Uterus (tissue), 3 donors: ENCODE measurements at regions not wholly inside any gene's neighbourhood (a gene's known extent, or its start where the extent isn't known, plus 50 kb on each side); places are given as distances from the start of the nearest gene placed in this dataset.
A peak's percentile ranks its signal among the peaks of the same experiment; 100 is the strongest.

Experiments
- DNase-seq, 2 donors: peaks; one replicate each; pipeline ENCODE4 v3.0.0-alpha.2; 2019 to 2020
- H3K27ac ChIP-seq, 2 donors: fragments of 200-600 bp; sonication (generic); 1 replicate in 1 of 2; 2 replicates in 1 of 2; pipeline ENCODE4 v1.5.1; 2016 to 2018
- H3K27me3 ChIP-seq, 2 donors: fragments of 200-600 bp; sonication (generic); one replicate each; pipeline ENCODE4 v1.5.1; 2018 to 2019; ENCODE audit warnings: control low read depth in 1 of 2
- H3K36me3 ChIP-seq, 2 donors: fragments of 200-600 bp; sonication (generic); one replicate each; pipeline ENCODE4 v1.5.1; 2019; ENCODE audit warnings: control low read depth in 1 of 2
- H3K4me1 ChIP-seq, 2 donors: fragments of 200-600 bp; sonication (generic); one replicate each; pipeline ENCODE4 v1.5.1; 2018 to 2019; ENCODE audit warnings: control low read depth in 1 of 2
- H3K4me3 ChIP-seq, 2 donors: fragments of 200-600 bp; sonication (generic); 1 replicate in 1 of 2; 2 replicates in 1 of 2; pipeline ENCODE4 v1.5.1; 2018 to 2019; ENCODE audit warnings: mild to moderate bottlenecking in 1 of 2
- H3K9me3 ChIP-seq, 2 donors: fragments of 200-600 bp; sonication (generic); one replicate each; pipeline ENCODE4 v1.5.1; 2019; ENCODE audit warnings: control low read depth in 1 of 2
- CTCF ChIP-seq, 4 experiments: fragments of 200-600 bp in 2 of 4; fragments of 450-650 bp in 2 of 4; sonication (generic) in 2 of 4; IDR thresholded peaks; one replicate each; pipeline ENCODE4 v1.5.1; 2016 to 2019; ENCODE audit warnings: antibody characterized with exemption in 4 of 4, mild to moderate bottlenecking in 2 of 4, moderate library complexity in 1 of 4
- POLR2A ChIP-seq, 2 donors: fragments of 450-650 bp; IDR thresholded peaks; one replicate each; pipeline ENCODE4 v1.6.1; 2016; ENCODE audit warnings: antibody characterized with exemption in 2 of 2, mild to moderate bottlenecking in 1 of 2, moderate library complexity in 1 of 2
- intact Hi-C: fragments of 100-400 bp; cut with DNase I; formaldehyde crosslinking; loops from one replicate; pipeline ENCODE4 v1.15.1; 2023; ENCODE audit warnings: low total_unique reads
- donor health status: DM: yes; HTN: yes; CAD: no.

- Histone ChIP-seq H3K36me3 (no peaks in the 10 kb centered on the region), H3K27ac (no peak overlapping the region), H3K9me3 (no peaks in the 10 kb centered on the region), H3K27me3 (no peaks in the 10 kb centered on the region), H3K4me1 (no peaks in the 10 kb centered on the region), H3K4me3 (no peak overlapping the region)
- no peak for TF ChIP-seq CTCF (IDR thresholded peaks at IDR 0.05)
- TF ChIP-seq POLR2A (IDR thresholded peaks at IDR 0.05), result no peak
- intact Hi-C loops, result no loop called here
- DNase-seq, result no peak
Measured at GRCh38 chr11:34001557-34002064, 49.9 kb upstream of the CAPRIN1 start.

GRCh38 chr11:33999393-33999792 lies 52.1 kb upstream of the CAPRIN1 start:
- intact Hi-C loops, result loop anchor here (5.0 kb wide), 1 partner anchor 358 kb away; the partner anchor contains the start of gene ABTB2
- no peak overlapping the region for H3K27ac ChIP-seq

GRCh38 chr11:33997584-33998251 lies 53.8 kb upstream of the CAPRIN1 start:
- Histone ChIP-seq H3K27ac (no peak overlapping the region), H3K4me1 (no peaks in the 10 kb centered on the region), H3K27me3 (no peaks in the 10 kb centered on the region), H3K4me3 (no peak overlapping the region), H3K9me3 (no peaks in the 10 kb centered on the region), H3K36me3 (no peaks in the 10 kb centered on the region)
- no peak for TF ChIP-seq CTCF (IDR thresholded peaks at IDR 0.05)
- TF ChIP-seq POLR2A (IDR thresholded peaks at IDR 0.05), result no peak
- intact Hi-C loops, result loop anchor here (5.0 kb wide), 1 partner anchor 360 kb away; the partner anchor contains the start of gene ABTB2
- DNase-seq, result no peak

More at GRCh38 chr11:33999393-33999792, 52.1 kb upstream of the CAPRIN1 start:
- TF ChIP-seq CTCF (IDR thresholded peaks at IDR 0.05), result no peak
- no peak for TF ChIP-seq POLR2A (IDR thresholded peaks at IDR 0.05)
- Histone ChIP-seq H3K36me3 (no peaks in the 10 kb centered on the region), H3K27me3 (no peaks in the 10 kb centered on the region), H3K4me1 (no peaks in the 10 kb centered on the region), H3K9me3 (no peaks in the 10 kb centered on the region), H3K4me3 (no peak overlapping the region)
- DNase-seq, result no peak

- Histone ChIP-seq H3K4me3 (no peak overlapping the region), H3K4me1 (no peaks in the 10 kb centered on the region), H3K36me3 (no peaks in the 10 kb centered on the region), H3K27me3 (no peaks in the 10 kb centered on the region), H3K27ac (no peak overlapping the region), H3K9me3 (no peaks in the 10 kb centered on the region)
- TF ChIP-seq POLR2A (IDR thresholded peaks at IDR 0.05), result no peak
- peak; percentile 75 to 82 (median 78) for TF ChIP-seq CTCF (IDR thresholded peaks at IDR 0.05)
- DNase-seq, result peak; percentile 62 to 67
- intact Hi-C loops, result loop anchor here (5.0 kb wide), 1 partner anchor 361 kb away; the partner anchor contains the start of gene ABTB2
Measured at GRCh38 chr11:33996498-33997454, 54.8 kb upstream of the CAPRIN1 start.
